ENCODE measurements at regions not wholly inside any gene's neighbourhood (a gene's known extent, or its start where the extent isn't known, plus 50 kb on each side); places are given as distances from the start of the nearest gene placed in this dataset.

GRCh38 chr1:221949996-221950395 is 208.1 kb upstream of the DUSP10 start:
- TF ChIP-seq, protein P1, sequence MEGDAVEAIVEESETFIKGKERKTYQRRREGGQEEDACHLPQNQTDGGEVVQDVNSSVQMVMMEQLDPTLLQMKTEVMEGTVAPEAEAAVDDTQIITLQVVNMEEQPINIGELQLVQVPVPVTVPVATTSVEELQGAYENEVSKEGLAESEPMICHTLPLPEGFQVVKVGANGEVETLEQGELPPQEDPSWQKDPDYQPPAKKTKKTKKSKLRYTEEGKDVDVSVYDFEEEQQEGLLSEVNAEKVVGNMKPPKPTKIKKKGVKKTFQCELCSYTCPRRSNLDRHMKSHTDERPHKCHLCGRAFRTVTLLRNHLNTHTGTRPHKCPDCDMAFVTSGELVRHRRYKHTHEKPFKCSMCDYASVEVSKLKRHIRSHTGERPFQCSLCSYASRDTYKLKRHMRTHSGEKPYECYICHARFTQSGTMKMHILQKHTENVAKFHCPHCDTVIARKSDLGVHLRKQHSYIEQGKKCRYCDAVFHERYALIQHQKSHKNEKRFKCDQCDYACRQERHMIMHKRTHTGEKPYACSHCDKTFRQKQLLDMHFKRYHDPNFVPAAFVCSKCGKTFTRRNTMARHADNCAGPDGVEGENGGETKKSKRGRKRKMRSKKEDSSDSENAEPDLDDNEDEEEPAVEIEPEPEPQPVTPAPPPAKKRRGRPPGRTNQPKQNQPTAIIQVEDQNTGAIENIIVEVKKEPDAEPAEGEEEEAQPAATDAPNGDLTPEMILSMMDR (IDR thresholded peaks at IDR 0.05): no peak
- no peak for TF ChIP-seq POLR2A (IDR thresholded peaks at IDR 0.05)
